ENCODE measurements at regions not wholly inside any gene's neighbourhood (a gene's known extent, or its start where the extent isn't known, plus 50 kb on each side); places are given as distances from the start of the nearest gene placed in this dataset.

GRCh38 chrY:8335299-8335835, 1001.9 kb upstream of the TSPY4 start:
- TF ChIP-seq KLF6 (CRISPR knock-in tag; IDR thresholded peaks at IDR 0.05): no peak
- no peak for TF ChIP-seq MIER2 (CRISPR knock-in tag; IDR thresholded peaks at IDR 0.05)
- no peak for TF ChIP-seq JUN (CRISPR knock-in tag; IDR thresholded peaks at IDR 0.05)
- TF ChIP-seq KLF9 (CRISPR knock-in tag; IDR thresholded peaks at IDR 0.05; ENCODE audit: low read depth): no peak
- TF ChIP-seq EZH2 (conservative IDR thresholded peaks at IDR 0.05; ENCODE audit: low read depth, low read length): no peak
- no peak for TF ChIP-seq HNRNPK (IDR thresholded peaks at IDR 0.05; ENCODE audit: low read depth, low read length, poor library complexity, severe bottlenecking)
- no peak for TF ChIP-seq SIN3A (IDR thresholded peaks at IDR 0.05; ENCODE audit: borderline replicate concordance, low read depth, low read length)
- no peak for TF ChIP-seq SP1 (IDR thresholded peaks at IDR 0.05)
- no peak for TF ChIP-seq SP1 (CRISPR knock-in tag; IDR thresholded peaks at IDR 0.05)
- no peak for TF ChIP-seq POLR2AphosphoS5 (IDR thresholded peaks at IDR 0.05; ENCODE audit: low read depth, low read length)
- TF ChIP-seq PAF1 (CRISPR knock-in tag; IDR thresholded peaks at IDR 0.05): no peak
- no peak for TF ChIP-seq POLR2A (IDR thresholded peaks at IDR 0.05; ENCODE audit: insufficient read depth in 1 of 2, low read depth in 2 of 2, low read length in 2 of 2)

Data from HepG2 (cell line).